IPS-18c (cell line): ENCODE measurements at regions not wholly inside any gene's neighbourhood (a gene's known extent, or its start where the extent isn't known, plus 50 kb on each side); places are given as distances from the start of the nearest gene placed in this dataset.
"Not testable (repeated sequence)": the region's sequence is repeated elsewhere in the genome, so short reads cannot be mapped to it uniquely, and the experiment has no call there.

Experiments
- H3K4me3 ChIP-seq: 2 replicates; pipeline ENCODE4 v1.7.0; 2013; ENCODE audit warnings: low read depth, mild to moderate bottlenecking, low read length, moderate library complexity; ENCODE audit not compliant: insufficient read depth
- H3K9me3 ChIP-seq: one replicate; pipeline ENCODE4 v1.6.1; 2013; ENCODE audit warnings: mild to moderate bottlenecking, low read length, moderate library complexity; ENCODE audit not compliant: control insufficient read depth, insufficient read depth

DNA sequence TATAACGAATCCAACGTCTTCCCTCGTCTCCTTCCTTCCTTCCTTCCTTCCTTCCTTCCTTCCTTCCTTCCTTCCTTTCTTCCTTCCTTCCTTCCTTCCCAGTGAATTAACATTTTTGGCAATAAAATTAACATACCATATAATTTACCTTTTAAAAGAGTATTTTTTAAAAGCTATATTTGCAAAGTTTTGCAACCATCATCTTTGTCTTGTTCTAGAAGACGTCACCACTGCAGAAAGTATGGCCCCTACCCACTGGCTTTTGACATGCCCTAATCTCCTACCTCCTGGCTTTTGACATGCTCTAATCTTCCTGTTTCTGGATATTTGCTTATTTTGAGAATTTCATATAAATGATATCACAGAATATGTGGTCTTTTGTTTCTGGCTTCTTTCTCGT, 1023.9 kb upstream of the ZEB2 start:
- Histone ChIP-seq H3K4me3 (no peak overlapping the region), H3K9me3 (no peaks in the 10 kb centered on the region)

DNA sequence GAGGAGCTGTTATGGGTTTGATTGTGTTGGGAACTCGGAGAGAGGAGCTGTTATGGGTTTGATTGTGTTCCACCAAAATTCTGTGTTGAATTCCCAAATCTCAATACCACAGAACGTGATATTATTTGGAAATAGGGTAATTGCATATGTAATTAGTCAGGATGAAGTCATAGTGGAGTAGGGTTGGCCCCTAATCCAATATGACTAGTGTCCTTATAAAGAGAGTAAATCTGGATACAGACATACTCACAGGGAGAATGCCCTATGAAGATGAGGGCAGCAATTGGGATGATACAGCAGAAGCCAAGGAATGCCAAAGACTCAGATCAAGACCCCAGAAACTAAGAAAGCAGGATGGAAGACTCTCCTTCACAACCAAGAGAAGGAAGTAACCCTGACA, 1023.2 kb upstream of the ZEB2 start:
- Histone ChIP-seq H3K4me3 (no peak overlapping the region), H3K9me3 (no peaks in the 10 kb centered on the region)

DNA sequence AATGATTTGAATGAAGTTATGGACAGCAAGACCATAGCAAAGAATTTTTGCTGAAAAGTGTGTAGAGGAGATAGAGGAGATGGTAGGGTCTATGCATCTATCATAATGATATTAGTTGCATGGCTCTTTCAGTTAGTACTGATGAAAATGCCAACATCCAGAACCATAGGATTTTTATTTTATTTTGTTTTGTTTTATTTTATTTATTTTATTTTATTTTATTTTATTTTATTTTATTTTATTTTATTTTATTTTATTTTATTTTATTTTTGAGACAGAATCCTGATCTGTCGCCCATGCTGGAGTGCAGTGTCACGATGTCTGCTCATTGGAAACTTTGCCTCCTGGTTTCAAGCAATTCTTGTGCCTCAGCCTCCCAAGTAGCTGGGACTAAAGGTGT, 1021.1 kb upstream of the ZEB2 start:
- no peak overlapping the region for H3K4me3 ChIP-seq
- no peaks in the 10 kb centered on the region for H3K9me3 ChIP-seq

DNA sequence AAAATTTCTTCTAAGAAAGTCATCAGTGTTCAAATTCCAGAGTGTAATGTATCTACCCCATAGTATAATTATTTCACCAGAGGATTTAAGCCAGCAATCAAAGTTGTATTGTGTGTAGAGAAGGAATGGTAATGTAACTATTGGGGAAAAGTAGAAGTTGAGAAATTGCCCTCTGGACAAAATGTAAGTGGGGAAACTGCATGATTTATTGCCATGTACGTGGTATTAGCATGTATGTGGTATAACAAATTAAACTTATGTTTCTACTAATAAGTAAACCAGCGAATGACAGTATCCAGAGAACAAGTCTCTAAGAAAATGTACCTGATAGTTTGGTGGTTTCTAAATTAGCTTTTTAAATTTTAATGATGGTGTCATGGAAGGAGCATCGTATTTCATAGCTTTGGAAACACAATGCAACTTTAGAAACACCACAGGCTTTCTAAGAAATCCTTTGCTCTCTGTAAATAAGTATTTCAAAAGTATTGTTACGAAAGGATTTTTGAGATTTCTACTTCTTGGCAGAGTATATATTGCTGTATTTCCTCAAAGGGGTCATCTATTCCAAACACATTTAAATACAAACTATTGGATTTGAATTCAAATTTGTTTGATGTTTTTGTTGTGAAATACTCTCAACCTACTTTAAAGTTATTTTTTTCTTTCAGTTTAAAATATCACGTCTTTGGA, 1018.9 kb upstream of the ZEB2 start:
- Histone ChIP-seq H3K4me3 (no peak overlapping the region), H3K9me3 (no peaks in the 10 kb centered on the region)

DNA sequence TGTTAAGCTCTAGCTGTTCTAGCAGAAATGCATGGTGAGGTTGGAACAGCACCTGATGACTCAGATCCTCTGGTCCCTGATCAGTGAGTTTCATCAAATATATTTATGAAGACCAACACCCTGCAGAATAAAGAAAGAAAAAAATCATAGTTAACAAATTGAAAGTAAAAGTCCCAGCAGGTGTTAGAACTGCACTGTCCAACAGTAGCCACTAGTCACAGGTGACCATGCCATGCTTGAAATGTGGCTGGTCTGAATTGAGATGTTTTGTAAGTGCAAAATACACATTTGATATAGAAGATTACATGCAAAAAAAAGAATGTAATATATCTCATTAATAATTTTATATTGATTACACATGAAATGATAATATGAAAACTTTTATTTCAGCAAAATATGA, 1010.7 kb upstream of the ZEB2 start:
- H3K4me3 ChIP-seq: no peak overlapping the region
- H3K9me3 ChIP-seq: no peaks in the 10 kb centered on the region

DNA sequence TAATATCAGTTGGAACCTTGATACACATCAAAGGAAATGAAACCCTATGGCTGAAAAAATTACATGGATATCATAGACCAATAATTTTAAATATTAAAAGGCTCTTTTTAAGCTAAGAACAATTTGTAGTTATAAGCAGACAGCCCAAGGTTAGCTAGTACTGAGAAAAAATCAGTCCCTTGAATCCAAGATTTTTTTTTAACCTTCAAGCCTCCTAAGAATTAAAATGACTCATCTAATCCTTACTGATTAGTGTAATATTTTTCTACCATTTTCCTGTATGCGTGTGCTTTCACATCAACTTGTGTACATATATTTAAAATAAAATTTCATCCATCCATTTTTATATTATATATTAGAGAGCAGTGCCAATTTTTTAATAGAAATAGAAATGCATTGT, 1004.9 kb upstream of the ZEB2 start:
- H3K9me3 ChIP-seq: no peaks in the 10 kb centered on the region
- H3K4me3 ChIP-seq: no peak overlapping the region

DNA sequence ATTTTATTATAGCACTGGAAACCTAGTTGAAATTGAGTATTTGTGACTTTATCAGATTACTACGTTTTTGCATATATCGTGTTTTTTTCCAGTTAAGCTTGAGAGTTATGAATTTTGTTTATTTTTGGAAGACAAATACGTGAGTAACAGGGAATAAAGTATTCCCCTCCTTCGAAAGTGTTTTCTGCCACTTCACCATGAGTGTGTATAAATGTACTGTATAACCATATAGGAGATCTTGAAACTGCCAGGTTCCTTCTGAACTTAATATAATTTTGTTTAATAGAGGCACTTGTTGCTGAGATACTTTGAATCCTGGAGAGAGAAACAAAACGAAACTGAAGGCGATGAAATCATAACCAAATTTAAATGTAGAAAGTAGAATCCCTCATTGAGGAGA, 1004.4 kb upstream of the ZEB2 start:
- Histone ChIP-seq H3K9me3 (no peaks in the 10 kb centered on the region), H3K4me3 (no peak overlapping the region)

DNA sequence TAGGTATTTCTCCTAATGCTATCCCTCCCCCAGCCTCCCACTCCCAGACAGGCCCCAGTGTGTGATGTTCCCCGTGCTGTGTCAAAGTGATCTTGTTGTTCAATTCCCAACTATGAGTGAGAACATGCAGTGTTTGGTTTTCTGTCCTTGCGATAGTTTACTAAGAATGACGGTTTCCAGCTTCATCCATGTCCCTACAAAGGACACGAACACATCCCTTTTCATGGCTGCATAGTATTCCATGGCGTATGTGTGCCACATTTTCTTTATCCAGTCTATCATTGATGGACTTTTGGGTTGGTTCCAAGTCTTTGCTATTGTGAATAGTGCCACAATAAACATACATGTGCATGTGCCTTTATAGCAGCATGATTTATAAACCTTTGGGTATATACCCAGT, 999.3 kb upstream of the ZEB2 start:
- not testable (repeated sequence) for H3K9me3 ChIP-seq, H3K4me3 ChIP-seq

DNA sequence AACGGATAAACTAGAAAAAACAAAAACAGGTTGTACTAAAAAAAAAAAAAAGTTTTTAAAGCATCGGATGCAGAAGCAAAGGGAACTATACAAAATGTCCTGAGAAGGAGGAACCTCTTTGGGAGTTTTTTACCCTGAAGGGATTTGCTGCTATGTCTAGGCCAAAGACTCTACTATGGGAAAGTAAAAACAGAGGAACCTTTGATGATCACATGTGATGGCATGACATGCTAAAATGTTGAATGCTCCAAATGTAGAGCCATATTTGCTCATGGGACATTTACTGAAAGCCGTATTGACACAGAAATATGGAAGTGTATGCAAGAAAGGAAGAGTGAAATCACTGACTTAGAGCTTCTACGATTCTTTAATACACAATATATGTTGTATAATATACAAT, 992.0 kb upstream of the ZEB2 start:
- H3K9me3 ChIP-seq: peaks cover 2% of the 10 kb centered on the region
- no peak overlapping the region for H3K4me3 ChIP-seq

DNA sequence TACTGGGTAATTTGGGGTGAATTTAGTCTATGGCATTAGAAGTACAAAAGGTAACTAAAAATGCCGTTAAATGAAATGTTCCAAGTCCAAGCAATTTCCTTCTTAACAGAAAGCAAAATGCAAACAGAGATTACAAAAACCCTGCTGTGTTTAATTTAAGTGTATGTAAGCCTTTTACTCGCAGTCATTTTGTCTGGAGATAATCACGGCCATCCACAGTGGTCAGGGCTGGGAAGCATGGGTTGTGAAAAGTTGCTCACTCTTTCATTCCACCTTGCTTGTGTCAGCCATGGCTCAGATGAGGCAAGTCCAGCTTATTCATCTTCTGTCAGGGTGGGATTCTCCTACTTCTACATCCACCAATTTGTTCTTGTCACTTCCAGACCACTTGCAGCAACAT, 983.6 kb upstream of the ZEB2 start:
- no peak overlapping the region for H3K4me3 ChIP-seq
- no peaks in the 10 kb centered on the region for H3K9me3 ChIP-seq

DNA sequence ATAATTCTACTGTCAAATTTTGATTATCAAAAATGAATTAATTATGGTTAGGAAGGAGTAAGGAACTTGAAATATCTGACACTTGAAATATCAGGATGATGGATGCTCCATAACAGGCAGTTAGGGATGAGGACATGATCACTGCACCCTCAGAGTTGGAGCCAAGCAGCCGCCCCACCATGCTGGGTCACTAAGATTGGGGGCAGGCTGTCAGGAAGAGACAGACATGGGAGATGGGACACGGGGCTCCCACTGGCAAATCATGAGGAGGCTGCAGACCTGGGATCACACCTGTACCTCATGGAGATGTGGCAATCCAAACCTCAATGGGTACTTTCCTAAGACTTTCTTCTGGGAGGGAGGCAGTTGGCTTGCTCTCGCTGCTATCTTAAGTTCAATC, 982.0 kb upstream of the ZEB2 start:
- no peak overlapping the region for H3K4me3 ChIP-seq
- H3K9me3 ChIP-seq: no peaks in the 10 kb centered on the region

DNA sequence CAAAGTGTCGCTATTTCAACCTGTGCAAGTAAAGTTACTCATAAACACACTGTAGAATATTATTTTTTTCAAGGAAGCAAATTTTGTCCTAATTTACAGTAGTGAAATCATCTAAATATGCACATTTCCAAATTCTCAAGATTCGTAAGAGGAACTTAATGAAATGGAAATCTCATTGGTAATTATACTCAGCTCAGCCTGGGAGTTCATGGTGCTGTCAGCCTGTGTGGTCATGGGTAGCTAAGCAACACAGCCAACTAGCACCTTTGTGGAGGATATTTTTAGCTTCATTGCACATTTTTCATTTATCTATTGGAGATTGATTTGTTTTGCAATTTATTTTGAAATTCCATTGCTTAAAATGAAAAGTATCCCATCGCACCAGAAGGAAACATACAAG, 975.7 kb upstream of the ZEB2 start:
- Histone ChIP-seq H3K9me3 (no peaks in the 10 kb centered on the region), H3K4me3 (no peak overlapping the region)

DNA sequence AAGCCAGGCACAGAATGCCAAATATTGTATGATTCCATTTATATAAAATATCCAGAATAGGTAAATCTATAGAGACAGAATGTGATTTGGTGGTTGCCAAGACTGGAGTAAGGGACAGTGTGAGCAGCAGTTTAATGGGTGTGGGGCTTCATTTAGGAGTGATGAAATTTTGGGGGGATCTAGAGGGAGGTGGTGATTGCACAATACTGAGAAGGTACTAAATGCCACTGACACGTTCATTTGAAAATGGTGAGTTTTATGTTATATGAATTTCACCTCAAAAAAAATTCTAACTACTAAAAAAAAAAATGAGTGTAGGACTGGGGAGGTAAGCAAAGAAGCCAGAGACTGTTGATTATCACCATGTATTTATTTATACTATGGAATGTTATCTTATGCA, 974.5 kb upstream of the ZEB2 start:
- H3K9me3 ChIP-seq: no peaks in the 10 kb centered on the region
- H3K4me3 ChIP-seq: no peak overlapping the region

DNA sequence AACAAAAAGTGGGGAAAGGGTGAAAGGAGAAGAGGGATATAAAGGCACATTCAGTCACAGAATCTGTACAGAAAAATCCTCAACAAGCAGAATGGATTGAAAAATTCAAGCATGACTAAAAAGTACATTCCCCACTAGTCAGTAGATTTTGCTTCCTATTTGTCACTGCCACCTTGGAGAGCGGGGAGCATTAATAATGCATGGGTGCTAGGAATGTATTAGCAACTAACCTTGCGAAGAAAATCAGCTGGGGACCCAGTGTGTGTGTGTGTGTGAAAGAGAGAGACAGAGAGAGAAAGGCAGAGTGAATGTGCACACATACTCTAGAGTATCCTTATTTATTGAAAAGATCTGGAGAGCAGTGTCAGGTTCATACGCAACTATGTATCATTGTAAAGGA, 968.7 kb upstream of the ZEB2 start:
- H3K9me3 ChIP-seq: no peaks in the 10 kb centered on the region
- no peak overlapping the region for H3K4me3 ChIP-seq

DNA sequence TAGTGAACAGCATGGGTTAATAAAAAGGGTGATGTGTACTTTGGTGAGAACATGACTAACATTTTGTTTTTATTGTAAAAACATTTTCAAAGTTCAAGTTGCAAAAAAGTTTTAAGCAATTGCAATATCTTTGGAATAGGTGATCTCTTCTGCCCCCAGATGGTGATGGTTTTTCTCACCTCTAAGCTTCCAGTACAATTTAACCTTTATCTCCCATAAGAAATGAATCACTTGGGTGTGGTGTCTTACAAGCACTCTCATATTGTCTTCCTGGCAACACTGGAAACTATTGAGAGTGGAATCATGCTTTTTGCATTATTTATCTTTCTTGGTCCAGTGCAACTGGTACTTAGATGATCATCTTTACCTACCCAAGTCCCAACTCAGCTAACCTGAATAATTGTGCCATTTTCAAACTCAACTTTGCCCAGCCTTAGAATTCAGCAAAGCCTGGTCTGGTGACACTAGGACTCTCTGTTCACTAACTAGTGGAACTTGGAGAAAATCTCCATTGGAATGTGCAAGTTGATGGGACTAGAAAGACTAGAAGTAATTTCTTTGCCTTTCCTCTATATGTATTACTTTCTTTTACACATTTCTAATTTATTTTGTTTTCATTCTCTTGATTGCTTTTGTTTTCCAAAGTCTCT, 964.7 kb upstream of the ZEB2 start:
- H3K9me3 ChIP-seq: no peaks in the 10 kb centered on the region
- no peak overlapping the region for H3K4me3 ChIP-seq

DNA sequence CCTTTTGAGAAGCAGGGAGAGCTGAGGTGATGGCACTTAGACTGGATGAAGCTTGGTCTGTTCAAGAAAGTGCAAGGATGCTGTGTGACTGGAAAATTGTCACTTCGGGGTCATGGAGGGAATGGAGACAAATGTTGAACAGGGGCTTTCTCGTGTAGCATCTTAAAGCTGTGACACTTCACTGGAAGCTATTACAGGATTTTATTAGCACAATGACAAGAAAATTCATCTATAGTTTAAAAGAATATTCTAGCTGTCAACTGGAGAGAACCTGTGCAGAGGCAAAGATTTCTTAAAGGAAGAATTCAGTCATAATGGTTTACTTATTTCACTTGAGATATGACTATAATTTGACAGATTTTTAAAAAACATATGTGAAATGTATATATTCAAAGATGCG, 963.9 kb upstream of the ZEB2 start:
- no peak overlapping the region for H3K4me3 ChIP-seq

DNA sequence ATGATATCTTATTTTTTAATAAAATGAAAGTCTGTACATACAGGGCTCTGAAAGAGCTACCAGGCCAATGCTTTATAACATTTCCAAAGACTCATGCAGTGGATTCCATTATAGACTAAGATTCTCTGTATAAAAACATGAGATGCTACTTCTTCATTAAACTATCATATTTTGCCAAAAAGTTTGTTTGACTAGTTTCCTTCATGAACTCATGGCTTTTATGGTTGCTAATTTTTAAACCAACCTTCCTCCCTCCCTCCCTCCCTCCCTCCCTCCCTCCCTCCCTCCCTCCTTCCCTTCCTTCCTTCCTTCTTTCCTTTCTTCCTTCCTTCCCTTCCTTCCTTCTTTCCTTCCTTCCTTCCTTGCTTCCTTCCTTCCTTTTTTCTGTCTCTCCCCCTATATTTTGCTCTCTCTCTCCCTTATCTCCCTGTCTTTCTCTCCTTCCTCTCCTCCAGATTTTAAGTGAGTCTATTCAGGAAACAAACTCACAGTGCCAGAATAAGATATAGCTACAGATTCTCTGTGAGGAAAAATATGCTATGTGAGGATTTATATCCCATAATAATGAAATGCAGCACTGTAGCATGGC, 961.5 kb upstream of the ZEB2 start:
- H3K9me3 ChIP-seq: no peaks in the 10 kb centered on the region
- no peak overlapping the region for H3K4me3 ChIP-seq

More for the DNA sequence above, 963.9 kb upstream of the ZEB2 start:
- H3K9me3 ChIP-seq: no peaks in the 10 kb centered on the region

DNA sequence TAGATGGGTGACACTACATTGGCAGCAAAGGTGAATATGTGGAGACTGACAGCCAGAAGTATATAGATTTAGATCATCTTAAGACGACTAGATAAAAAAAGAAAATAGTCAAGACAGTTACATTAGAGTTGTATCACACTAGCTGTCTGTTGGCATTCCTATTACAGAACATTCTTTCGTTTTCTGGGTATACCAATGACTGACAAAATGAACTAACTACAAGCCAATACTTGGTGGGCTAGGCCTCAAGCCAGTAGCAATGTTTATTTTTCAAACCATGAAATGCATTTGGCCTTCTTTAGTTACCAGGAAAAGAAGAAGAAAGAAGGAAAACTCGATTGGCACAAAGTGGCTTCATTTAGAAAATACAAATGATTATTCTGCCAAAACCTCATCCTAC, 944.9 kb upstream of the ZEB2 start:
- H3K9me3 ChIP-seq: no peaks in the 10 kb centered on the region
- no peak overlapping the region for H3K4me3 ChIP-seq

DNA sequence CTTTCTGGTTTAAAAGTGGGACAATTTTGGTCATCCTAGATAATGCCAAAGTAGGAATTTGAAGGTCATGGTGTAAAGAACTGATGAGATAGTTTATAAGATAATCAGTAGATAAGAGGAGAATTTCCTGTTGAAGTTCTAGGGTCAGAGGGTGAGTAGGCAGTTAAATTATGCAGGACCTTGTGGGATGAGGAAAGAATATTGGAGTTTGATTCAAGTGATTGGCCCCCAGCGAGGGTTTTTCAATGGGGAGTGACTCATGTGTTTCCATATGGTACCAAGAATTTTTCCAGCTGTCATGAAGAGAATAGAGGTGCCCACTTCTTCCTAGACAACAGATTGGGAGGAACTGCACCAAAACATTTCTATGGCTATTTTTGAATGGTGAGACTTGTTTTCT, 940.2 kb upstream of the ZEB2 start:
- H3K4me3 ChIP-seq: no peak overlapping the region
- no peaks in the 10 kb centered on the region for H3K9me3 ChIP-seq
